ENCODE measurements at regions not wholly inside any gene's neighbourhood (a gene's known extent, or its start where the extent isn't known, plus 50 kb on each side); places are given as distances from the start of the nearest gene placed in this dataset.

- ATAC-seq (no peak), DNase-seq (no peak)
- no peak overlapping the region for H3K4me3 ChIP-seq
- no peaks in the 10 kb centered on the region for H3K4me1 ChIP-seq
- intact Hi-C loops (cut with DNase I): no loop called here
- H3K9me3 ChIP-seq: no peaks in the 10 kb centered on the region
- H3K27ac ChIP-seq: no peak overlapping the region
- no peak for TF ChIP-seq CTCF (IDR thresholded peaks at IDR 0.05)
- no peaks in the 10 kb centered on the region for H3K27me3 ChIP-seq (ENCODE audit: low read depth)
- no peaks in the 10 kb centered on the region for H3K36me3 ChIP-seq
Observed at GRCh38 chr18:30175621-30176225, 866.8 kb downstream of the DSC3 start.

- no peak for TF ChIP-seq CTCF (IDR thresholded peaks at IDR 0.05)
- Histone ChIP-seq H3K4me3 (no peak overlapping the region), H3K4me1 (no peaks in the 10 kb centered on the region), H3K27ac (no peak overlapping the region), H3K27me3 (ENCODE audit: low read depth) (no peaks in the 10 kb centered on the region), H3K9me3 (no peaks in the 10 kb centered on the region), H3K36me3 (no peaks in the 10 kb centered on the region)
- ATAC-seq (no peak), DNase-seq (no peak)
- intact Hi-C loops (cut with DNase I): no loop called here
Observed at GRCh38 chr18:30175061-30175574, 867.4 kb downstream of the DSC3 start.

GRCh38 chr18:30163573-30163972, 879.0 kb downstream of the DSC3 start:
- no peaks in the 10 kb centered on the region for H3K4me1 ChIP-seq
- H3K36me3 ChIP-seq: no peaks in the 10 kb centered on the region
- H3K27ac ChIP-seq: no peak overlapping the region
- ATAC-seq: no peak
- intact Hi-C loops (cut with DNase I): no loop called here
- H3K27me3 ChIP-seq (ENCODE audit: low read depth): no peaks in the 10 kb centered on the region
- no peak for TF ChIP-seq CTCF (IDR thresholded peaks at IDR 0.05)
- DNase-seq: no peak
- no peak overlapping the region for H3K4me3 ChIP-seq
- H3K9me3 ChIP-seq: no peaks in the 10 kb centered on the region

- Histone ChIP-seq H3K9me3 (no peaks in the 10 kb centered on the region), H3K27me3 (ENCODE audit: low read depth) (no peaks in the 10 kb centered on the region), H3K36me3 (no peaks in the 10 kb centered on the region), H3K27ac (no peak overlapping the region), H3K4me3 (no peak overlapping the region), H3K4me1 (no peaks in the 10 kb centered on the region)
- ATAC-seq (no peak), DNase-seq (no peak)
- no peak for TF ChIP-seq CTCF (IDR thresholded peaks at IDR 0.05)
- intact Hi-C loops (cut with DNase I): no loop called here
Observed at GRCh38 chr18:30160124-30160523, 882.4 kb downstream of the DSC3 start.

- no peaks in the 10 kb centered on the region for H3K36me3 ChIP-seq
- no peak overlapping the region for H3K4me3 ChIP-seq
- DNase-seq: no peak
- H3K27ac ChIP-seq: no peak overlapping the region
- no peak for ATAC-seq
- no peaks in the 10 kb centered on the region for H3K27me3 ChIP-seq (ENCODE audit: low read depth)
- no peak for TF ChIP-seq CTCF (IDR thresholded peaks at IDR 0.05)
- intact Hi-C loops (cut with DNase I): no loop called here
- no peaks in the 10 kb centered on the region for H3K4me1 ChIP-seq
- no peaks in the 10 kb centered on the region for H3K9me3 ChIP-seq
Observed at GRCh38 chr18:30150586-30151250, 891.8 kb downstream of the DSC3 start.

Data from lower lobe of right lung (tissue), 2 donors.